ENCODE measurements at regions not wholly inside any gene's neighbourhood (a gene's known extent, or its start where the extent isn't known, plus 50 kb on each side); places are given as distances from the start of the nearest gene placed in this dataset.

- Histone ChIP-seq H3K4me3 (ENCODE audit: insufficient read depth, low read length) (no peak overlapping the region), H4K20me1 (ENCODE audit: insufficient read depth, low read length) (no peaks in the 10 kb centered on the region), H3K4me1 (ENCODE audit: insufficient read depth, low read length) (no peaks in the 10 kb centered on the region), H3K36me3 (ENCODE audit: insufficient read depth, low read length) (peaks cover 14% of the 10 kb centered on the region), H2AFZ (ENCODE audit: low read length) (no peak overlapping the region), H3K79me2 (ENCODE audit: insufficient read depth, low read length) (peaks cover 1% of the 10 kb centered on the region), H3K4me2 (ENCODE audit: insufficient read depth, low read length) (no peak overlapping the region), H3K27me3 (ENCODE audit: insufficient read depth, low read length) (no peaks in the 10 kb centered on the region), H3K9me3 (ENCODE audit: low read depth, low read length) (no peaks in the 10 kb centered on the region), H3K27ac (ENCODE audit: low read depth, low read length) (no peak overlapping the region)
- no peak for DNase-seq (ENCODE audit: insufficient read length, low spot score, missing footprints)
- TF ChIP-seq CTCF (IDR thresholded peaks at IDR 0.05; ENCODE audit: extremely low read depth, low read depth, low read length), result no peak
Observed at GRCh38 chr6:144471986-144472385, 186.9 kb downstream of the UTRN start.

GRCh38 chr6:144474290-144474689 lies 189.2 kb downstream of the UTRN start:
- Histone ChIP-seq H4K20me1 (ENCODE audit: insufficient read depth, low read length) (no peaks in the 10 kb centered on the region), H3K4me1 (ENCODE audit: insufficient read depth, low read length) (no peaks in the 10 kb centered on the region), H3K9me3 (ENCODE audit: low read depth, low read length) (no peaks in the 10 kb centered on the region), H3K4me2 (ENCODE audit: insufficient read depth, low read length) (no peak overlapping the region), H2AFZ (ENCODE audit: low read length) (no peak overlapping the region), H3K27ac (ENCODE audit: low read depth, low read length) (no peak overlapping the region), H3K4me3 (ENCODE audit: insufficient read depth, low read length) (no peak overlapping the region), H3K27me3 (ENCODE audit: insufficient read depth, low read length) (no peaks in the 10 kb centered on the region), H3K79me2 (ENCODE audit: insufficient read depth, low read length) (no peaks in the 10 kb centered on the region), H3K36me3 (ENCODE audit: insufficient read depth, low read length) (peaks cover 14% of the 10 kb centered on the region)
- no peak for DNase-seq (ENCODE audit: insufficient read length, low spot score, missing footprints)
- no peak for TF ChIP-seq CTCF (IDR thresholded peaks at IDR 0.05; ENCODE audit: extremely low read depth, low read depth, low read length)

GRCh38 chr6:144474904-144475303 lies 189.8 kb downstream of the UTRN start:
- H3K27ac ChIP-seq (ENCODE audit: low read depth, low read length), result no peak overlapping the region

GRCh38 chr6:144475411-144475810 lies 190.3 kb downstream of the UTRN start:
- Histone ChIP-seq H3K79me2 (ENCODE audit: insufficient read depth, low read length) (no peaks in the 10 kb centered on the region), H3K4me1 (ENCODE audit: insufficient read depth, low read length) (peaks cover 5% of the 10 kb centered on the region), H3K4me3 (ENCODE audit: insufficient read depth, low read length) (no peak overlapping the region), H2AFZ (ENCODE audit: low read length) (no peak overlapping the region), H3K4me2 (ENCODE audit: insufficient read depth, low read length) (no peak overlapping the region), H3K27me3 (ENCODE audit: insufficient read depth, low read length) (no peaks in the 10 kb centered on the region), H3K36me3 (ENCODE audit: insufficient read depth, low read length) (peaks cover 14% of the 10 kb centered on the region), H4K20me1 (ENCODE audit: insufficient read depth, low read length) (no peaks in the 10 kb centered on the region), H3K9me3 (ENCODE audit: low read depth, low read length) (no peaks in the 10 kb centered on the region), H3K27ac (ENCODE audit: low read depth, low read length) (no peak overlapping the region)
- TF ChIP-seq CTCF (IDR thresholded peaks at IDR 0.05; ENCODE audit: extremely low read depth, low read depth, low read length), result no peak
- DNase-seq (ENCODE audit: insufficient read length, low spot score, missing footprints), result no peak

More at GRCh38 chr6:144474904-144475303, 189.8 kb downstream of the UTRN start:
- no peaks in the 10 kb centered on the region for H4K20me1 ChIP-seq (ENCODE audit: insufficient read depth, low read length)
- H3K4me3 ChIP-seq (ENCODE audit: insufficient read depth, low read length), result no peak overlapping the region
- DNase-seq (ENCODE audit: insufficient read length, low spot score, missing footprints), result no peak
- no peak for TF ChIP-seq CTCF (IDR thresholded peaks at IDR 0.05; ENCODE audit: extremely low read depth, low read depth, low read length)
- no peaks in the 10 kb centered on the region for H3K9me3 ChIP-seq (ENCODE audit: low read depth, low read length)
- H2AFZ ChIP-seq (ENCODE audit: low read length), result no peak overlapping the region
- peaks cover 14% of the 10 kb centered on the region for H3K36me3 ChIP-seq (ENCODE audit: insufficient read depth, low read length)
- H3K4me1 ChIP-seq (ENCODE audit: insufficient read depth, low read length), result peaks cover under 1% of the 10 kb centered on the region
- no peak overlapping the region for H3K4me2 ChIP-seq (ENCODE audit: insufficient read depth, low read length)
- H3K79me2 ChIP-seq (ENCODE audit: insufficient read depth, low read length), result no peaks in the 10 kb centered on the region
- no peaks in the 10 kb centered on the region for H3K27me3 ChIP-seq (ENCODE audit: insufficient read depth, low read length)

All from osteoblast (primary cell).